GM18907 (cell line): ENCODE measurements at regions not wholly inside any gene's neighbourhood (a gene's known extent, or its start where the extent isn't known, plus 50 kb on each side); places are given as distances from the start of the nearest gene placed in this dataset.

Source experiments
- ATAC-seq: cut with Tn5 transposase; IDR thresholded peaks from one replicate; pipeline ENCODE4 v1.9.1; 2021; ENCODE audit warnings: mild to moderate bottlenecking, moderate library complexity; ENCODE audit not compliant: unreplicated experiment

GRCh38 chr6:163971841-163972838 is 557.6 kb downstream of the QKI start:
- ATAC-seq: no peak

- no peak for ATAC-seq
Observed at GRCh38 chr6:163970846-163971564, 556.5 kb downstream of the QKI start.

- ATAC-seq: no peak
Observed at GRCh38 chr6:163965426-163966348, 551.2 kb downstream of the QKI start.

- ATAC-seq: no peak
Observed at GRCh38 chr6:163964789-163965188, 550.3 kb downstream of the QKI start.

GRCh38 chr6:163963205-163964120 is 548.9 kb downstream of the QKI start:
- no peak for ATAC-seq

GRCh38 chr6:163962627-163963117 is 548.2 kb downstream of the QKI start:
- ATAC-seq: no peak

GRCh38 chr6:163960128-163960527 is 545.6 kb downstream of the QKI start:
- ATAC-seq: no peak

- ATAC-seq: no peak
Observed at GRCh38 chr6:163958646-163959045, 544.1 kb downstream of the QKI start.

- peak; percentile 99 for ATAC-seq
Observed at GRCh38 chr6:163956571-163957407, 542.3 kb downstream of the QKI start.

GRCh38 chr6:163955756-163956155 is 541.2 kb downstream of the QKI start:
- no peak for ATAC-seq

GRCh38 chr6:163955096-163955495 is 540.6 kb downstream of the QKI start:
- no peak for ATAC-seq

- ATAC-seq: no peak
Observed at GRCh38 chr6:163954088-163954775, 539.7 kb downstream of the QKI start.

- no peak for ATAC-seq
Observed at GRCh38 chr6:163952005-163952404, 537.5 kb downstream of the QKI start.

GRCh38 chr6:163951326-163951725 is 536.8 kb downstream of the QKI start:
- no peak for ATAC-seq

- no peak for ATAC-seq
Observed at GRCh38 chr6:163950159-163950558, 535.6 kb downstream of the QKI start.

- ATAC-seq: no peak
Observed at GRCh38 chr6:163949431-163949830, 534.9 kb downstream of the QKI start.

- ATAC-seq: no peak
Observed at GRCh38 chr6:163948250-163948649, 533.7 kb downstream of the QKI start.

GRCh38 chr6:163947276-163947675 is 532.8 kb downstream of the QKI start:
- no peak for ATAC-seq
